DOHH2 (cell line): ENCODE measurements at regions not wholly inside any gene's neighbourhood (a gene's known extent, or its start where the extent isn't known, plus 50 kb on each side); places are given as distances from the start of the nearest gene placed in this dataset.

Source experiments
- CTCF ChIP-seq: fragments of 200-600 bp; sonication (generic); IDR thresholded peaks from one replicate; pipeline ENCODE4 v1.5.1; 2014; ENCODE audit warnings: antibody characterized with exemption, mild to moderate bottlenecking, low read depth, low read length; ENCODE audit not compliant: poor library complexity, severe bottlenecking
- EZH2phosphoT487 ChIP-seq: fragments of 200-600 bp; sonication (generic); IDR thresholded peaks from 2 replicates; pipeline ENCODE4 v1.6.1; 2017; ENCODE audit warnings: borderline replicate concordance, mild to moderate bottlenecking, antibody characterized with exemption, low read length, moderate library complexity, mixed read lengths

GRCh38 chr20:19944772-19945459 lies 72.2 kb upstream of the NAA20 start:
- no peak for TF ChIP-seq CTCF
- TF ChIP-seq EZH2phosphoT487 = no peak
